HG03060 (cell line): ENCODE measurements at regions not wholly inside any gene's neighbourhood (a gene's known extent, or its start where the extent isn't known, plus 50 kb on each side); places are given as distances from the start of the nearest gene placed in this dataset.
A peak's percentile ranks its signal among the peaks of the same experiment; 100 is the strongest.

ENCODE experiments used
- ATAC-seq: cut with Tn5 transposase; IDR thresholded peaks from one replicate; pipeline ENCODE4 v1.9.1; 2021; ENCODE audit warnings: low read depth, moderate number of reproducible peaks; ENCODE audit not compliant: unreplicated experiment

- no peak for ATAC-seq
Observed at GRCh38 chr7:10875080-10875479, 98.6 kb upstream of the PHF14 start.

GRCh38 chr7:10888861-10889260, 84.8 kb upstream of the PHF14 start:
- no peak for ATAC-seq

GRCh38 chr7:10889266-10889898, 84.3 kb upstream of the PHF14 start:
- peak; percentile 94 for ATAC-seq

DNA sequence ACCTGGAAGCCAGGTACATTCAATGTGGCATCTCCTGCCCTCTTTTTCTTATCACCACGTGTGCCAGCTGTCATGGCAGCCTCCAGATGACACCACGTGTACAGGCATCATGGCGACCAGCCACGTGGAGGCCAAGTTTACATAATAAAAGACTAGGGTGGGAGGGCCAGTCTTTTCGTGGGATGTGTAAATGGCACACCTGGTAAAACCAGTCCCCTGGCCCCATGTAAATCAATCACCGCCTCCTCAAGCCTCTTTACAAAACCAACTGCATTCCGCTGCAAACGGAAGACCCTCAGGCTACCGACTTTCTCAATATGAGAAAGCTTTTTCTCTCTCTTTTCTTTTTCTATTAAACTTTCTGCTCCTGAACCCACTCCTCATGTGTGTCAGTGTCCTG, 65.1 kb upstream of the PHF14 start:
- ATAC-seq, result no peak

GRCh38 chr7:10910447-10910846, 63.2 kb upstream of the PHF14 start:
- no peak for ATAC-seq

GRCh38 chr7:10912077-10912476, 61.6 kb upstream of the PHF14 start:
- ATAC-seq, result no peak

DNA sequence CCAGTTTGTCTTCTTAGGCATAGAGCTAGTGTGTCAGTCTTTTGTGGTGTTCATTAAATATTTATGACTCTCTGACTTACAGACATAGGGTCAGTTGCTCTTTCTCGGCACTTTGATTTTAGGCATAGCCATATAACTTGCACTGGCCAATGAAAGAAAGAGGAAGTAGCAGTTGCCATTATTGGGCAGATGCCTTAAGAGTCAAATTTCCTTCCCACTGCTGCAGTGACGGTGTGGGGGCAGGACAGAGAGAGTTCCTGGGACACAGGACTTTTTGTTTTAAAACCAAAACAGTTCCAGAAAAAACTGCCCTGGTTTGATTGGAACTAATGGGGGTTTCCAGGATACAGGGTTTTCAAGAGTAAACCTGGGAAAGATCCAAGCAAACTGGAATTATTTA, 60.2 kb upstream of the PHF14 start:
- ATAC-seq, result no peak

DNA sequence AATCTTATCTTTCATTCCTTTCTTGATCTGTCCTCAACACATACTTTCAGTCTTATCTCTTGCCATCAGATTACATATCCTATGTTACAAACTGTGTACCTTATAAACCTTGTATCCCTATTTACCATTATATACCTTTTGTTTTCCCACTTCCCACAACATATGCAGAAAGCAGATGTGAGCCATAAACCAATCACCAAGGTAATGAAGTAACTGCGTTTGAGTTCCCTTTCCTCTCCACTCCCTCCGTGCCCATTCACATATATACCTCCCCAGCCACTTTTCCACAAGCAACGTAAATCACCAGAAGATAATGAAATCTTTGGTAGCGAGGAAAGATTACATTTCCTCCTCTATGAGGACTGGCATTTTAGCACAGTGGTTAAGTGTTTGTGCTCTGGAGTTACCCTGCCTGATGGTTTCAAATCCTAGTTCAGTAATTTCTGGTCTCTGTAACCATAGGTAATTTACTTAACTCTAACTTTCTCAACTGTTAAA, 55.5 kb upstream of the PHF14 start:
- no peak for ATAC-seq

- no peak for ATAC-seq
Observed at GRCh38 chr7:10919923-10920322, 53.7 kb upstream of the PHF14 start.
